ENCODE measurements at regions not wholly inside any gene's neighbourhood (a gene's known extent, or its start where the extent isn't known, plus 50 kb on each side); places are given as distances from the start of the nearest gene placed in this dataset.

- no peak for DNase-seq
Observed at GRCh38 chr5:1704266-1704665, 95.4 kb downstream of the MRPL36 start.

- DNase-seq = no peak
Observed at GRCh38 chr5:1703352-1704050, 96.1 kb downstream of the MRPL36 start.

GRCh38 chr5:1702318-1702717 lies 97.3 kb downstream of the MRPL36 start:
- DNase-seq = no peak

- DNase-seq = no peak
Observed at GRCh38 chr5:1701884-1702283, 97.8 kb downstream of the MRPL36 start.

GRCh38 chr5:1701216-1701864 lies 98.3 kb downstream of the MRPL36 start:
- no peak for DNase-seq

GRCh38 chr5:1699394-1699793 lies 100.2 kb downstream of the MRPL36 start:
- DNase-seq = no peak

GRCh38 chr5:1698589-1699316 lies 100.9 kb downstream of the MRPL36 start:
- no peak for DNase-seq

- no peak for DNase-seq
Observed at GRCh38 chr5:1692381-1692780, 107.3 kb downstream of the MRPL36 start.

GRCh38 chr5:1687301-1687970 lies 112.2 kb downstream of the MRPL36 start:
- no peak for DNase-seq

GRCh38 chr5:1686016-1686802 lies 113.4 kb downstream of the MRPL36 start:
- no peak for DNase-seq

- DNase-seq = no peak
Observed at GRCh38 chr5:1685066-1685465, 114.6 kb downstream of the MRPL36 start.

- DNase-seq = no peak
Observed at GRCh38 chr5:1681955-1682354, 117.7 kb downstream of the MRPL36 start.

- DNase-seq = no peak
Observed at GRCh38 chr5:1673042-1673677, 126.5 kb downstream of the MRPL36 start.

GRCh38 chr5:1672396-1672795 lies 127.2 kb downstream of the MRPL36 start:
- no peak for DNase-seq

- no peak for DNase-seq
Observed at GRCh38 chr5:1671351-1671750, 128.3 kb downstream of the MRPL36 start.

- peak; percentile 93 for DNase-seq
Observed at GRCh38 chr5:1670351-1670750, 129.3 kb downstream of the MRPL36 start.

- no peak for DNase-seq
Observed at GRCh38 chr5:1669276-1670155, 130.1 kb downstream of the MRPL36 start.

GRCh38 chr5:1668141-1668721 lies 131.4 kb downstream of the MRPL36 start:
- no peak for DNase-seq

- no peak for DNase-seq
Observed at GRCh38 chr5:1667648-1668140, 131.9 kb downstream of the MRPL36 start.

- no peak for DNase-seq
Observed at GRCh38 chr5:1666812-1667588, 132.6 kb downstream of the MRPL36 start.

All from MV-4-11 (cell line).